K562 (cell line): ENCODE measurements at regions not wholly inside any gene's neighbourhood (a gene's known extent, or its start where the extent isn't known, plus 50 kb on each side); places are given as distances from the start of the nearest gene placed in this dataset.

Experiments
- ATAC-seq: fragments of 200-7000 bp; cut with Tn5 transposase; 3 replicates; pipeline ENCODE4 v1.9.1; 2020; ENCODE audit warnings: moderate library complexity
- BruUV-seq: library from RNA; stranded (reverse); fragments of 400-500 nt; replicated peaks from 2 replicates; lab custom pipeline; 2021; lab: Mats Ljungman, UMichigan
- CTCF ChIA-PET: fragments of 300-600 bp; formaldehyde crosslinking; extraction: SDS; loops from one replicate; lab custom pipeline; 2021; ENCODE audit warnings: low intra/inter-chr PET ratio; lab: Yijun Ruan, JAX
- POLR2A ChIA-PET: fragments of 300-600, 350-650 bp; sonication (Branson Sonifier 250); formaldehyde crosslinking; extraction: SDS; loops from one replicate; lab custom pipeline; 2021; ENCODE audit warnings: antibody characterized with exemption, inconsistent platforms; lab: Yijun Ruan, JAX
- DNase-seq, 4 experiments: peaks; one replicate each; pipeline versions ENCODE4 v3.0.0 to v3.0.0-alpha.2; 2011 to 2018; ENCODE audit warnings: low spot score in 3 of 4, mixed read lengths in 3 of 4; ENCODE audit errors: extremely low read depth in 1 of 4
- FAIRE-seq: peaks from 2 replicates; lab custom pipeline; 2011; peaks lifted over from hg19 to GRCh38; lab: Jason Lieb, UNC
- H2AFZ ChIP-seq: 2 replicates; pipeline ENCODE4 v1.6.0; 2011; ENCODE audit warnings: low read depth, low read length, control low read depth, inconsistent platforms
- H3K27ac ChIP-seq: fragments of 200-600 bp; 3 replicates; pipeline ENCODE4 v1.8.0; 2011; ENCODE audit warnings: low read depth, mild to moderate bottlenecking, control low read depth, inconsistent platforms, low read length, moderate library complexity, mixed read lengths; ENCODE audit errors: extremely low read depth
- H3K27me3 ChIP-seq, 2 experiments: fragments of 300-600 bp in 1 of 2; 2 replicates in 1 of 2; 3 replicates in 1 of 2; pipeline versions ENCODE4 v1.6.0 to v1.8.0; 2011; ENCODE audit warnings: inconsistent platforms in 2 of 2, low read length in 2 of 2, mild to moderate bottlenecking in 1 of 2, mixed read lengths in 1 of 2, moderate library complexity in 1 of 2; ENCODE audit not compliant: control insufficient read depth in 2 of 2, insufficient read depth in 2 of 2
- H3K36me3 ChIP-seq: fragments of 300-600 bp; 3 replicates; pipeline ENCODE4 v1.8.0; 2011; ENCODE audit warnings: mild to moderate bottlenecking, low read length, inconsistent platforms; ENCODE audit not compliant: control insufficient read depth, insufficient read depth
- H3K4me1 ChIP-seq, 2 experiments: fragments of 200-600 bp in 1 of 2; replicated peaks in 1 of 2; 2 replicates in 1 of 2; 3 replicates in 1 of 2; pipeline versions ENCODE4 v1.5.1 to v1.8.0; 2011; ENCODE audit warnings: inconsistent platforms in 2 of 2, low read length in 2 of 2, mild to moderate bottlenecking in 1 of 2, mixed read lengths in 1 of 2, moderate library complexity in 1 of 2; ENCODE audit not compliant: control insufficient read depth in 2 of 2, insufficient read depth in 2 of 2
- H3K4me2 ChIP-seq: 2 replicates; pipeline ENCODE4 v1.6.1; 2011; ENCODE audit warnings: low read length, control low read depth, inconsistent platforms, mixed read lengths; ENCODE audit not compliant: insufficient read depth
- H3K4me3 ChIP-seq: fragments of 200-600 bp; sonication (generic), shearing (Covaris generic); 2 replicates; pipeline ENCODE4 v1.5.1; 2016; ENCODE audit warnings: control low read depth, inconsistent platforms
- H3K79me2 ChIP-seq: fragments of 200-600 bp; 3 replicates; pipeline ENCODE4 v1.8.0; 2011; ENCODE audit warnings: low read length, inconsistent platforms; ENCODE audit not compliant: control insufficient read depth, insufficient read depth
- H3K9ac ChIP-seq, 2 experiments: 2 replicates each; pipeline versions ENCODE4 v1.6.0 to v1.6.1; 2011; ENCODE audit warnings: low read depth in 2 of 2, low read length in 2 of 2, control low read depth in 1 of 2, inconsistent platforms in 1 of 2, mild to moderate bottlenecking in 1 of 2, mixed read lengths in 1 of 2; ENCODE audit not compliant: insufficient read depth in 1 of 2
- H3K9me1 ChIP-seq: one replicate; pipeline ENCODE4 v1.6.0; 2011; ENCODE audit warnings: inconsistent platforms, mild to moderate bottlenecking, low read length, moderate library complexity; ENCODE audit not compliant: control insufficient read depth, insufficient read depth
- H3K9me3 ChIP-seq: replicated peaks from 2 replicates; pipeline ENCODE4 v1.5.1; 2011; ENCODE audit warnings: low read depth, low read length, inconsistent platforms; ENCODE audit not compliant: control insufficient read depth, insufficient read depth
- H4K20me1 ChIP-seq: replicated peaks from 2 replicates; pipeline ENCODE4 v1.6.1; 2011; ENCODE audit warnings: low read length, inconsistent platforms, mixed read lengths; ENCODE audit not compliant: control insufficient read depth, insufficient read depth
- CHD1 ChIP-seq: fragments of 200-600 bp; sonication (generic); IDR thresholded peaks from one replicate; pipeline ENCODE4 v1.6.1; 2012; ENCODE audit warnings: mild to moderate bottlenecking, moderate library complexity, low read length, inconsistent platforms
- CHD7 ChIP-seq: fragments of 200-600 bp; sonication (generic); IDR thresholded peaks from one replicate; pipeline ENCODE4 v1.6.1; 2012; ENCODE audit warnings: mild to moderate bottlenecking, low read depth, low read length, inconsistent platforms
- HIVEP1 ChIP-seq: fragments of 250-450 bp; sonication (Bioruptor Pico); IDR thresholded peaks from 2 replicates; pipeline ENCODE4 v1.4.0; 2020; ENCODE audit warnings: mild to moderate bottlenecking
- MCM5 ChIP-seq: fragments of 450-650 bp; IDR thresholded peaks from 2 replicates; pipeline ENCODE4 v1.6.1; 2016; ENCODE audit warnings: low read depth
- MEIS2 ChIP-seq: fragments of 450-650 bp; IDR thresholded peaks from 2 replicates; pipeline ENCODE4 v1.6.1; 2014; ENCODE audit warnings: mild to moderate bottlenecking; ENCODE audit not compliant: partially characterized antibody
- RBM22 ChIP-seq: fragments of 200-400 bp; formaldehyde crosslinking; IDR thresholded peaks from 2 replicates; pipeline ENCODE4 v1.6.1; 2018; ENCODE audit warnings: low read length, low read depth; ENCODE audit not compliant: poor library complexity, severe bottlenecking
- WGBS: fragments of 100-300 bp; shearing (Covaris generic); methylation state at CpG from one replicate; pipeline ENCODE4 v1.1.6; 2016; ENCODE audit warnings: low coverage, mixed read lengths; ENCODE audit not compliant: insufficient coverage; ENCODE audit errors: missing lambda C conversion rate; 5-methylcytosine and 5-hydroxymethylcytosine counted together
- in situ Hi-C: fragments of 300-500 bp; cut with MboI; formaldehyde crosslinking; loops from 4 replicates; pipeline ENCODE4 v1.15.0; 2018; ENCODE audit warnings: inconsistent platforms, mixed read lengths
- intact Hi-C: fragments of 100-400 bp; cut with micrococcal nuclease; formaldehyde crosslinking; loops from 2 replicates; pipeline ENCODE4 v1.14.2; 2022

DNA sequence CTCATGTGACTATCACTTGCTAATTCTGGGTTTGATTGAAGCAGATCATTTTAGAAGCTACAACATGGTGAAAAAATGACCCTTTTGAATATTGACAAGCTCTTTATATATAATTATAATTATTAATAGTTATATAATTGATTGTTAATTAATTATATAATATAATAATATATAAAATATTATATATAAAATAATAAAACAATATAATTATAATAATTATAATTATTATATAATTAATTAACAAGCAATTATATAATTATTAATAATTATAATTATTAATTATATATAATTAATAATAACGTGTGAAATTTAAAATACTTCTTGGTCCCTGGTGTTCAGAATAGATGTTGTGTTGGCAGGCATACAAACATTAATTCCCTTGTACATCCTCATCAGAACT lies 404.1 kb upstream of the CDH19 start:
- no peak overlapping the region for H3K4me2 ChIP-seq
- intact Hi-C loops = no loop called here
- BruUV-seq = no TSS peak
- H3K27me3 ChIP-seq = no peaks in the 10 kb centered on the region
- ATAC-seq (no peak), DNase-seq (no peak), FAIRE-seq (no peak)
- no peaks in the 10 kb centered on the region for H3K36me3 ChIP-seq
- CTCF ChIA-PET = no interaction called here
- H3K4me1 ChIP-seq = no peaks in the 10 kb centered on the region
- POLR2A ChIA-PET = no interaction called here
- no peaks in the 10 kb centered on the region for H3K79me2 ChIP-seq
- in situ Hi-C loops = no loop called here
- no peaks in the 10 kb centered on the region for H3K9me1 ChIP-seq
- H4K20me1 ChIP-seq = no peaks in the 10 kb centered on the region
- no peak overlapping the region for H3K9ac ChIP-seq
- H3K9me3 ChIP-seq = no peaks in the 10 kb centered on the region
- no peak overlapping the region for H3K27ac ChIP-seq
- WGBS = 0% methylated on average over 1 of the region's 1 CpG
- TF ChIP-seq HIVEP1 (CRISPR knock-in tag) = no peak
- TF ChIP-seq CHD1 = no peak
- TF ChIP-seq MEIS2 = no peak
- no peak for TF ChIP-seq RBM22
- TF ChIP-seq MCM5 = no peak
- no peak for TF ChIP-seq CHD7
- H2AFZ ChIP-seq = no peak overlapping the region
- no peak overlapping the region for H3K4me3 ChIP-seq
